Activated CD4-positive, alpha-beta T cell treated with anti-CD3 and anti-CD28 coated beads, Interleukin-2, amount 50 U/mL, for 24 hours (primary cell): ENCODE measurements at regions not wholly inside any gene's neighbourhood (a gene's known extent, or its start where the extent isn't known, plus 50 kb on each side); places are given as distances from the start of the nearest gene placed in this dataset.

Source experiments
- DNase-seq, 2 donors: peaks; one replicate each; pipeline ENCODE4 v3.0.0-alpha.2; 2020; ENCODE audit warnings: low read depth in 1 of 2, low spot score in 1 of 2

- no peak for DNase-seq
Measured at GRCh38 chr20:40925829-40926510, 102.7 kb upstream of the TOP1 start.

GRCh38 chr20:40926928-40927327, 101.7 kb upstream of the TOP1 start:
- no peak for DNase-seq

GRCh38 chr20:40930561-40930960, 98.1 kb upstream of the TOP1 start:
- no peak for DNase-seq

GRCh38 chr20:40931410-40932044, 97.1 kb upstream of the TOP1 start:
- no peak for DNase-seq

GRCh38 chr20:40932436-40932835, 96.2 kb upstream of the TOP1 start:
- no peak for DNase-seq

GRCh38 chr20:40933758-40934157, 94.9 kb upstream of the TOP1 start:
- no peak for DNase-seq

- DNase-seq, result no peak
Measured at GRCh38 chr20:40938020-40938419, 90.6 kb upstream of the TOP1 start.

GRCh38 chr20:40939667-40940066, 89.0 kb upstream of the TOP1 start:
- no peak for DNase-seq

- no peak for DNase-seq
Measured at GRCh38 chr20:40941133-40941610, 87.5 kb upstream of the TOP1 start.

- no peak for DNase-seq
Measured at GRCh38 chr20:40942006-40942405, 86.6 kb upstream of the TOP1 start.

GRCh38 chr20:40942775-40943174, 85.8 kb upstream of the TOP1 start:
- DNase-seq, result no peak

- DNase-seq, result no peak
Measured at GRCh38 chr20:40943591-40943990, 85.0 kb upstream of the TOP1 start.

- no peak for DNase-seq
Measured at GRCh38 chr20:40945189-40945588, 83.4 kb upstream of the TOP1 start.

GRCh38 chr20:40945754-40946450, 82.7 kb upstream of the TOP1 start:
- DNase-seq, result no peak

- no peak for DNase-seq
Measured at GRCh38 chr20:40946451-40946850, 82.2 kb upstream of the TOP1 start.

GRCh38 chr20:40948465-40949267, 80.0 kb upstream of the TOP1 start:
- DNase-seq, result no peak

GRCh38 chr20:40949346-40949745, 79.3 kb upstream of the TOP1 start:
- DNase-seq, result no peak

- no peak for DNase-seq
Measured at GRCh38 chr20:40952136-40952535, 76.5 kb upstream of the TOP1 start.

GRCh38 chr20:40953416-40953815, 75.2 kb upstream of the TOP1 start:
- no peak for DNase-seq

GRCh38 chr20:40953856-40954255, 74.8 kb upstream of the TOP1 start:
- no peak for DNase-seq

GRCh38 chr20:40954521-40955165, 74.0 kb upstream of the TOP1 start:
- no peak for DNase-seq
